ENCODE measurements at regions not wholly inside any gene's neighbourhood (a gene's known extent, or its start where the extent isn't known, plus 50 kb on each side); places are given as distances from the start of the nearest gene placed in this dataset.
"Not testable (repeated sequence)": the region's sequence is repeated elsewhere in the genome, so short reads cannot be mapped to it uniquely, and the experiment has no call there.

- no peak for DNase-seq
These were observed 70.1 kb downstream of the ZNF330 start for GRCh38 chr4:141290771-141291170.

- DNase-seq, result no peak
These were observed 73.6 kb downstream of the ZNF330 start for GRCh38 chr4:141294306-141294705.

GRCh38 chr4:141301216-141301615, 80.5 kb downstream of the ZNF330 start:
- DNase-seq, result peak in 1 of 3 donors; percentile 6

- no peak for DNase-seq
These were observed 82.2 kb downstream of the ZNF330 start for GRCh38 chr4:141302924-141303323.

- DNase-seq, result no peak
These were observed 83.7 kb downstream of the ZNF330 start for GRCh38 chr4:141304346-141304745.

- DNase-seq, result no peak
These were observed 85.6 kb downstream of the ZNF330 start for GRCh38 chr4:141306331-141306730.

- DNase-seq, result peak; percentile 37 to 63 (median 43)
These were observed 86.6 kb downstream of the ZNF330 start for GRCh38 chr4:141307241-141307689.

GRCh38 chr4:141309874-141310273, 89.2 kb downstream of the ZNF330 start:
- DNase-seq, result no peak

GRCh38 chr4:141311246-141312204, 90.8 kb downstream of the ZNF330 start:
- peak in 1 of 3 donors; percentile 11 for DNase-seq

- no peak for DNase-seq
These were observed 93.9 kb downstream of the ZNF330 start for GRCh38 chr4:141314627-141315026.

- no peak for DNase-seq
These were observed 108.0 kb downstream of the ZNF330 start for GRCh38 chr4:141328560-141329173.

- peak in 1 of 3 donors; percentile 40 for DNase-seq
These were observed 108.5 kb downstream of the ZNF330 start for GRCh38 chr4:141329174-141329569.

GRCh38 chr4:141330616-141331015, 109.9 kb downstream of the ZNF330 start:
- DNase-seq, result no peak

GRCh38 chr4:141331534-141332358, 111.1 kb downstream of the ZNF330 start:
- DNase-seq, result no peak

- not testable (repeated sequence) for DNase-seq
These were observed 111.9 kb downstream of the ZNF330 start for GRCh38 chr4:141332359-141333181.

GRCh38 chr4:141333456-141334230, 112.9 kb downstream of the ZNF330 start:
- peak; percentile 26 to 68 (median 42) for DNase-seq

- DNase-seq, result no peak
These were observed 114.5 kb downstream of the ZNF330 start for GRCh38 chr4:141335166-141335565.

GRCh38 chr4:141338238-141338637, 117.5 kb downstream of the ZNF330 start:
- DNase-seq, result no peak

GRCh38 chr4:141339391-141339790, 118.7 kb downstream of the ZNF330 start:
- DNase-seq, result no peak

GRCh38 chr4:141339966-141340365, 119.3 kb downstream of the ZNF330 start:
- no peak for DNase-seq

Data from muscle of back (tissue), 3 donors.